Stimulated activated CD4-positive, alpha-beta T cell treated with anti-CD3 and anti-CD28 coated beads, Interleukin-4, amount 100 ng/mL, for 1 hour (primary cell): ENCODE measurements at regions not wholly inside any gene's neighbourhood (a gene's known extent, or its start where the extent isn't known, plus 50 kb on each side); places are given as distances from the start of the nearest gene placed in this dataset.

Experiments used
- DNase-seq: peaks from one replicate; pipeline ENCODE4 v3.0.0-alpha.2; 2020

GRCh38 chr2:8629402-8629801 lies 52.5 kb upstream of the ID2 start:
- DNase-seq, result no peak

- no peak for DNase-seq
These were observed 51.0 kb upstream of the ID2 start for GRCh38 chr2:8630676-8631464.

GRCh38 chr2:8631465-8632005 lies 50.3 kb upstream of the ID2 start:
- DNase-seq, result no peak
